NCI-H526 (cell line): ENCODE measurements at regions not wholly inside any gene's neighbourhood (a gene's known extent, or its start where the extent isn't known, plus 50 kb on each side); places are given as distances from the start of the nearest gene placed in this dataset.

Experiments used
- DNase-seq, 2 experiments: peaks; one replicate each; lab custom pipeline; 2025; lab: John Stamatoyannopoulos, UW

- no peak for DNase-seq
Observed at GRCh38 chr14:87109271-87109670, 883.7 kb downstream of the GALC start.

- DNase-seq, result no peak
Observed at GRCh38 chr14:87108726-87109125, 884.3 kb downstream of the GALC start.

DNA sequence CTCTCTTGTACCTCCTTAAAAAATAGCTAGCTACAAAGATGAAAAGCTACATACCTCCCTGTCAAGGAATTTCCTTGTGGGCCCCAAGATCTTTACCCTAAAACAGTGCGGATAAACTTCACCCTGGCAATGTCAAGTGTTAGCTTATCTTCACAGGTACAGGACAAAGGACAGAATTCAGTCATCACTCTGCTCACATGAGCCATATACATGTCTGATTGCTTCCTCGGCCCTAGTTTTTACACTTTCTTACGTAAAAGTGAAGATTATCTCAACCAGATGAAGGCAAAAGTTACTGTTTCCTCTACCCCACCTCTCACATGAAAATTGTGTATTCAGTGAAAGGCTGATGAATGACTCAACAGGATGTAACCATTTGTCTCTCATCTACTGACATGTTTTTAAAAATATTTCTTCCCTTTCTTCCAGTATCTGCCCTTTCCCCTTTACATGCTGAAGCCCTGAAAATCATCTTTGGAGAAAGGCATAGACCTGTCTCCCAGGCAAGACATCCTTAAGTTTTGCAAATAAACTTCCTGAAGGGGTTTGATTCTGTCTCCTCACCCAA lies 890.1 kb downstream of the GALC start:
- DNase-seq, result no peak

DNA sequence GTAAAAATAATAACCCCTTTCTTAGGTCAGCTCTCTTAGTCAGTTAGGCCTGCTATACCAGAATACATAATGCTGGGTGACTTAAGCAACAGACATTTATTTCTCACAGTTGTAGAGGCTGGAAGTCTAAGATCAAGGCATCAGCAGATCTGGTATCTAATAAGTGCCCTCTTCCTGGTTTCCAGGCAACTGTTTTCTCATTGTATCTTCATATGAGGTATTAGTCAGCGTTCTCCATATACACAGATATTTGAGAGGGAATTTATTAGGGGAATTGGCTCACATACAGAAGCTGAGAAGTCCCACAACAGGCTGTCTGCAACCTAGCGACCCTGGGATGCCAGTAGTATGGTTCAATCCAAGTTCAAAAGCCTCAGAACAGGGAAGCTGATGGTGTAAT lies 896.0 kb downstream of the GALC start:
- no peak for DNase-seq

GRCh38 chr14:87094913-87095312 lies 898.1 kb downstream of the GALC start:
- DNase-seq, result no peak

- DNase-seq, result no peak
Observed at GRCh38 chr14:87088588-87088987, 904.4 kb downstream of the GALC start.

GRCh38 chr14:87087881-87088280 lies 905.1 kb downstream of the GALC start:
- DNase-seq, result no peak

DNA sequence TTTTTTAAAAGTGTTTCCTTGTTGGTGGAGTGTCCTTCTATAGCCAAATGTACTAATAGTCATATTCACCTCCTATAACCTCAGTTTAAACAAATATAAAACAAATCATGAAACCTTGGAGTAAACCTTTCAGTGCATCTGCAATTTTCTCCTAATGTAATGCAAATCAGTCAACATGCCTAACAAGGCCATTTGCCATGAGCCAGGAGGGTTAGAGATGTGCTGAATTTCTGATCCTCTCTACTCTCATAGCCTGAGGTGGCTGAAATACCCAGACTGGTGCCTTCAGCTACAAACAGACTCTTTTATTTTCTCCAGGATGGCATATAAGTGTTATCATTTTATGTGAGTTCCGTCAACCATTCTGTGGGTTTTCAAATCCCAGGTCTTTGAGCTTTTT lies 908.1 kb downstream of the GALC start:
- peak; percentile 78 to 90 for DNase-seq

DNA sequence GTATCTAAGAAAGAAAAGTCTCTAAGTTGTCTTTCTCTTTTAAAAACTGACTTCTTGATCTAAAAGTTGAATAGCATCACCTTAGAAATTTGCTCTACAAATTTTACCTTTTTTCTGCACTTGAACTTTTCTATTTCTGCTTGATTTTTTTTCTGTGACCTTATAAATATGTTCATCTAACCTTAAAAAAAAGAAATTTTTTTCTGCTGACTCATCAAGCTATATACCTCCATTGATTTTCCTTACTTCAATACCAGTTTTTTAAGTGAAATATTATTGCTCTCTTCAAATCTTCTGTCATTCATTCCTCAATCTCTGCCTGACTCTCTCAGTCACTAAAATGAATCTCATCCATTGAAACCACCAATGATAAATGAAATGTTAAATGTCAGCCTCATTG lies 910.1 kb downstream of the GALC start:
- DNase-seq, result no peak

GRCh38 chr14:87081004-87081403 lies 912.0 kb downstream of the GALC start:
- no peak for DNase-seq

DNA sequence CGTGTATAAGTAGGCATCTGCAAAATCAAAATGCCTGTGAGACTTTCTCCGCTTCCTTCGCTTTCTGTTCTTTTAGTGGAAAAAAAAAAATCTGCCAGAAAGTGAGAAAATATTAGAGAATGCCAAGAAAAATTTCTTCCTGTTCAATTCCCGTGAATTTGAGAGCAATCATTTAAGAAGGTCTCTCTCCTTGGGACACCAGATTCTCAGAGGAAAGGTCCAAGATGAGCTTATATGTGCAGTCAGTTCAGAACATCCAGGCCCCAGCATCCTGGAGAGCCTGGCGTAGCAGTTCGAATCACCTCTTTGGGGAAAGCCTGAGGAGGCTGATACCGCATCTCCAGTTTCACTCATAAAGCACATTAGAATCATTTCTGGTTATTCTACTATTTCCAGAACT lies 912.8 kb downstream of the GALC start:
- DNase-seq, result no peak

GRCh38 chr14:87079416-87079815 lies 913.6 kb downstream of the GALC start:
- peak in 1 of 2 experiments; percentile 1 for DNase-seq

DNA sequence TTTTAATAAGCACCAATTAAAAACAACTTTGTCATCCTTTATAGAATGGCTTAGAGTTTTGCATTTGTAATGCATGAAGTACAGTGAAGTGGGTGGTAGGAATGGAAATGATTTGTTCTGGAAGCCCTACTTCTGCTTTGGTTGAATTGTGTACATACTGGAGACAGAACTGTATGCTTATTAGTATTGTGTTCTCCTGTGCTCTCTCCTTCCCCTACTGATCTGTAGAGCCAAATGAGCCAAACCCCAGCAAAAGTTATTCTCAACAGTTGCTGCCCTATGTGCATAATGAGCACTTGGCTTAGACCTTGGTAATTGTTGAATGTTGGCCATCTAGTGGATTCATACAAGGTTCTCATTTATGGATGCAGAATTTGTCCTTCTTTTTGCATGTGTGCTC lies 916.1 kb downstream of the GALC start:
- no peak for DNase-seq

DNA sequence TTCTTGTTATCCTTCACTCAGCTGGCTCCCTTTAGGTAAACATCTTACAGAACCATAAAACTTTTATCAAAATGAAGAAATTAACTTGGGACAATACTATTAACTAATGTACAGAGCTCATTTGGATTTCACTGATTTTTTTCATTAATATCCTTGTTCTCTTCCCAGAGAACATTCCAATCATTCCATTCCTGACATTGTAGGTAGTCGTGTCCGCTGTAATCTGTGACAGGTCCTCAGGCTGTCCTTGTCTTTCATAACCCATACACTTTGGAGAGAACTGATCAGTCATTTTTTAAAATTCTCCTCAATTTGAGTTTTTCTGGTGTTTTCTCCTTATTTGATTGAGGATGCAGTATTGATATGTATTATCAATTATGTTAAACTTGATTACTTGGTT lies 916.8 kb downstream of the GALC start:
- no peak for DNase-seq

DNA sequence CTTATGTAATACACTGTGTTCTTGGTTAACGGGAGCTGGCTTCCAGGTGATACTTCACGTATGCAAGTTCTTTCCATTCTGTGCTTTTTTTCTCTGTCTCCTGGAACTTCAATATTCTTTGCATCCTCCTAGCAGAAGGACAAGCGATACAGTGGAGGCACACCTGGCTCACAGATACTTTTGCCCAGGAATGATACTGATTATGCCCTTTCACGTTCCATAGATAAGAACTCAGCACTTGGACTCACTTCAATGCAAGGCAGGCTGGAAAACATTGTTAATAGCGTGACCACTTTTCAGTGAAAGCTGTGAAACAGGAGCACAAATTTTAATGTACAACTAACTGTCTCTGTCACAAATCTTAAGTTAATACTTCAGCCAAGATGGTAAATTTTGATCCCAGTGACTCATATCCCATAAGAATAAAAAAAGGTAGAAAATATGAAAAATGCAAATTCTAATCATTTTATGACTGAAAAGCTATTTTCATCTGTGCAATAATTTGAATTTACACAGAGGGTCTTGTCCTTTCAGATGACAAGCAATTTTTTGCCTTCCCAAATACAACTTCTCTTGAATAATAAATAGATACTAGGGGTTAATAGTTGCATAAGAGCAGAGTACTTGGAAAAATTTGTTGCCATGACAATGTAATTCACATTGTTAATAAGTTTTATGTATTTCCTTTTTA lies 919.0 kb downstream of the GALC start:
- DNase-seq, result no peak

DNA sequence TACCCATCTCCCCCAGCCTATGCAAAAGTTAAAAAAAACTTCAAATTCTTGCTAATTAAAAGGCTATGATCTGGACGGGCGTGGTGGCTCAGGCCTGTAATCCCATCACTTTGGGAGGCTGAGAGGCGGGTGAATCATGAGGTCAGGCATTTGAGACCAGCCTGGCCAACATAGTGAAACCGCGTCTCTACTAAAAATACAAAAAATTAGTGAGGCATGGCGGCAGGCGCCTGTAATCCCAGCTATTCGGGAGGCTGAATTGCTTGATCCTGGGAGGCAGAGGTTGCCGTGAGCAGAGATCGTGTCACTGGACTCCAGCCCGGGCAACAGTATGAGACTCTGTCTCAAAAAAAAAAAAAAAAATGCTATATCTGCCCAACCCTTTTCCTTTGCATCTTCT lies 925.4 kb downstream of the GALC start:
- DNase-seq, result no peak

GRCh38 chr14:87067061-87067460 lies 925.9 kb downstream of the GALC start:
- no peak for DNase-seq

DNA sequence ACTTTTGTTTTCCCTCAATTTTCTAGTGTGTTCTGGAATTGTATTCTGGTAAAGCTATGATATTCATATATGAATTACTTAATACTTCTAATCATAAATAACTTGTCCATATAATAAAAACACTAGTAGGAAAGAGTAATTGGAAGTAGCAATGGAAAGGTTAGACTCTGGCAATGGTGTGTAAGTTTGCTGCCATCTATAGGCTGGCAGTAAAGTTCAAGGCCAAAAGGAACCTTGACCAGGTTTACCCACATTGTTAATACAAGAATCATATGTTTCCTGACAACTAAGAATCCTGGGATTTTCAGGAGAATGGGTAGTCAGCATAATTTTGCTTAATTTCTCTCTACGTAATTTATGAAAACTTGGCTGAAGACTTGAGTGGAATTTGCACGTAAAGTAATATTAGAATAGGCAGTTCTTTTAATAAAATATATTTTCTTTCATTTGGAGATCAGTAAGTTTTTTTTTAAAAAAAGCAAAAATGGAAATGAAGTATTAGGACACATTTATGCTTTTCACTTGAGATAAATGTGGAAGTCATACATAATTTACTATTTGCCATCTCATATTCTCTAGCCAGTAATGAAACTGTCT lies 926.7 kb downstream of the GALC start:
- DNase-seq, result peak; percentile 3 to 52

DNA sequence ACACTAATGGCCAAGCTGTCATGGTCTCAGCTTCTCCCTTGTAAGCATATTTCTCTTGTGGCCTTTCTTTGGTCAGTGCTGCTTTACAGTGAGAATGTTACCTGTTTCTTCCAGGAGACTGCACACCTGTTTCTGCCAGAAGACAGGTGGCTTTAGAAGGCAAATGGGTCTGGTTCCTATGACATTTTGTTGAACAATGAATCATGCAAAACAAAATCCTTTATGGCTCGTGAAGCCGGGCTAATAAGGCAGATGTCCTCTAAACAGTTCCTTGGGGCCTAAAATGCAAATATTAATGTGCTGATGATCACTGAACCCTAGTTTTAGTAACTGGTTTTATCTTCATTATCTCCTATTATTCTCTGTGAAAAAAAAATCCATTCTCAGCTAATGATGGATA lies 927.6 kb downstream of the GALC start:
- peak; percentile 88 to 90 for DNase-seq

GRCh38 chr14:87063181-87063580 lies 929.8 kb downstream of the GALC start:
- DNase-seq, result no peak

GRCh38 chr14:87060405-87060804 lies 932.6 kb downstream of the GALC start:
- DNase-seq, result no peak

DNA sequence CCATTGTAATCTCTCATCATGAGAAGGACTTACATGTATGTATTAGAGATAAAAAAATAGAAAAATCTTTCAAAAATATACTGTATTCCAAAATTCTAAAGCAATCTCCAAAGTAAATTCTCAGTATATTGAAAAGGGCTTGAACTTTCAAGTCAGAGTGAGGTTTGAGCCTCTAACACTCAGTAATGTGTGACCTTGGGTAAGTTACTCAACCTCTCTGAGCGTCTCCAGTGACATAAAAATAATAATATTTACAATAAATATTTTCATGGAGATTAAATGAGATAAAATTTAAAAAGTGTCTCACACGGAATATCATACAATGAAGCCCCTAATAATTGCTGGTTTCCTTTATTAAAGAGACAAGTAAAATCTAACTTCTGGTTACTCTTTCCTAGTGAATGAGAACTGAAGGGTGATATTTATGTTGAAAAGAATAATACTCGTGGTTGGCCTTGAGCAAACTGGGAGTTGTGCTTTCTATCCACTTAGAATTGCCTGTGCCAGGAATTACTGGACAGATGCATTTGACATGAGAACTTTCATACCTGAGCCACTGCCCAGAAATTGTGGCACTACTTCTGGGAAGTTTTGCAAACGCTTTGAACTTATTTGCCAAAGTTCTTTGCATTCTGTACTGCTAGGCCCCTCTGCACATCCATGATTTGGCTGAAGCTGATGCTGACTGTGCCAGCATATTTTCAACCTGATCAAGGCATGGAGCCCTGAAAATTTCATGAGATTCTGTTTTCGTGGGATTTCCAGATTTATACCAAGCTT lies 933.7 kb downstream of the GALC start:
- no peak for DNase-seq

DNA sequence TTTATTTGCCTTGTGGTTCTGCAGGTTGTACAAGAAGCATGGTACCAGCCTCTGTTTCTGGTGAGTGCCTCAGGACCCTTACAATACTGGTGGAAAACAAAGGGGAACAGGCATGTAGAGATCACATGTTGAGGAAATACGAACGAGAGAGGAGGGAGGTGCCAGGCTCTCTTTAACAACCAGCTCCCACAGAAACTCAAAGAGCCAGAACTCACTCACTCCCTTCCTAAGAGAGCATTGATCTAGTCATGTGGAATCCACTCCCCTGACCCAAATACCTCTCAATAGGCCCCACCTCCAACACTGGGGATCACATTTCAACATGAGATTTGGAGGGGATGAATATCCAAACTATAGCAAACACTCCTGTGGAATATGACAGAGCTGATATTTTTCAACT lies 938.0 kb downstream of the GALC start:
- DNase-seq, result no peak
